Ishikawa (cell line): ENCODE measurements at regions not wholly inside any gene's neighbourhood (a gene's known extent, or its start where the extent isn't known, plus 50 kb on each side); places are given as distances from the start of the nearest gene placed in this dataset.

ENCODE experiments used
- CEBPB ChIP-seq: IDR thresholded peaks from 2 replicates; pipeline ENCODE4 v1.6.1; 2012
- EGR1 ChIP-seq: IDR thresholded peaks from 2 replicates; pipeline ENCODE4 v1.6.1; 2012
- EP300 ChIP-seq: IDR thresholded peaks from 2 replicates; pipeline ENCODE4 v1.6.1; 2012; ENCODE audit warnings: borderline replicate concordance
- FOXM1 ChIP-seq: IDR thresholded peaks from 2 replicates; pipeline ENCODE4 v1.6.1; 2012; ENCODE audit warnings: low read depth, borderline replicate concordance
- RAD21 ChIP-seq: IDR thresholded peaks from 2 replicates; pipeline ENCODE4 v1.6.1; 2012; ENCODE audit warnings: low read depth
- TCF12 ChIP-seq: IDR thresholded peaks from 2 replicates; pipeline ENCODE4 v1.6.1; 2012; ENCODE audit warnings: low read depth
- YY1 ChIP-seq: IDR thresholded peaks from 2 replicates; pipeline ENCODE4 v1.6.1; 2012; ENCODE audit warnings: low read depth
- ZBTB7A ChIP-seq: IDR thresholded peaks from 2 replicates; pipeline ENCODE4 v1.6.1; 2012; ENCODE audit warnings: low read depth
- TF ChIP-seq, protein P1 (sequence below): IDR thresholded peaks from 2 replicates; pipeline ENCODE4 v1.6.1; 2012
- TF ChIP-seq, protein P2 (sequence below): IDR thresholded peaks from 2 replicates; pipeline ENCODE4 v1.6.1; 2012

- no peak for TF ChIP-seq FOXM1
- TF ChIP-seq, protein P1, sequence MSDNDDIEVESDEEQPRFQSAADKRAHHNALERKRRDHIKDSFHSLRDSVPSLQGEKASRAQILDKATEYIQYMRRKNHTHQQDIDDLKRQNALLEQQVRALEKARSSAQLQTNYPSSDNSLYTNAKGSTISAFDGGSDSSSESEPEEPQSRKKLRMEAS = no peak
- no peak for TF ChIP-seq TCF12
- TF ChIP-seq EP300 = no peak
- TF ChIP-seq RAD21 = no peak
- TF ChIP-seq EGR1 = no peak
- TF ChIP-seq, protein P2, sequence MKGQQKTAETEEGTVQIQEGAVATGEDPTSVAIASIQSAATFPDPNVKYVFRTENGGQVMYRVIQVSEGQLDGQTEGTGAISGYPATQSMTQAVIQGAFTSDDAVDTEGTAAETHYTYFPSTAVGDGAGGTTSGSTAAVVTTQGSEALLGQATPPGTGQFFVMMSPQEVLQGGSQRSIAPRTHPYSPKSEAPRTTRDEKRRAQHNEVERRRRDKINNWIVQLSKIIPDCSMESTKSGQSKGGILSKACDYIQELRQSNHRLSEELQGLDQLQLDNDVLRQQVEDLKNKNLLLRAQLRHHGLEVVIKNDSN = no peak
- TF ChIP-seq CEBPB = no peak
- no peak for TF ChIP-seq YY1
- TF ChIP-seq ZBTB7A = no peak
Observed at GRCh38 chr1:105017587-105017986, 1267.9 kb downstream of the AMY1C start.
